ENCODE measurements at regions not wholly inside any gene's neighbourhood (a gene's known extent, or its start where the extent isn't known, plus 50 kb on each side); places are given as distances from the start of the nearest gene placed in this dataset.

DNA sequence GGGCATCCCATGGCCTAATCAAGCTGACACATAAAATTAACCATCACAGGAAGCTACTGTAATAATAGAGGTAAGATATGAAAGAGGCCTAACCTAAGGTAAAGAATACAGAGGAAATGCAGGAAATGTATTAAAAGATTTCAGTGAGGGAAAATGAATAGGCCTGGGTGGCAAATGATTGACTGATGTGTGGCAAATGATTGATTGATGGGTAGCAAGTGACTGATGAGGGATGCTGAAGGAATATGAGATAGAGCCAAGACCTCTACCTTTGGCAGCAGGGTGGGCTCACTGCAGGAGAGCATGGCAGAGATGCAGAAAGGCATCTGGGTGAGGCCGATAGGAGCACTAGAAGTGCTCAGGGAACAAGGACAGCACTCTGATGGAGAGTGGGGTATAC, 172.9 kb downstream of the KCTD12 start:
- TF ChIP-seq, protein P1, sequence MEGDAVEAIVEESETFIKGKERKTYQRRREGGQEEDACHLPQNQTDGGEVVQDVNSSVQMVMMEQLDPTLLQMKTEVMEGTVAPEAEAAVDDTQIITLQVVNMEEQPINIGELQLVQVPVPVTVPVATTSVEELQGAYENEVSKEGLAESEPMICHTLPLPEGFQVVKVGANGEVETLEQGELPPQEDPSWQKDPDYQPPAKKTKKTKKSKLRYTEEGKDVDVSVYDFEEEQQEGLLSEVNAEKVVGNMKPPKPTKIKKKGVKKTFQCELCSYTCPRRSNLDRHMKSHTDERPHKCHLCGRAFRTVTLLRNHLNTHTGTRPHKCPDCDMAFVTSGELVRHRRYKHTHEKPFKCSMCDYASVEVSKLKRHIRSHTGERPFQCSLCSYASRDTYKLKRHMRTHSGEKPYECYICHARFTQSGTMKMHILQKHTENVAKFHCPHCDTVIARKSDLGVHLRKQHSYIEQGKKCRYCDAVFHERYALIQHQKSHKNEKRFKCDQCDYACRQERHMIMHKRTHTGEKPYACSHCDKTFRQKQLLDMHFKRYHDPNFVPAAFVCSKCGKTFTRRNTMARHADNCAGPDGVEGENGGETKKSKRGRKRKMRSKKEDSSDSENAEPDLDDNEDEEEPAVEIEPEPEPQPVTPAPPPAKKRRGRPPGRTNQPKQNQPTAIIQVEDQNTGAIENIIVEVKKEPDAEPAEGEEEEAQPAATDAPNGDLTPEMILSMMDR (IDR thresholded peaks at IDR 0.05), result no peak
- TF ChIP-seq POLR2A (IDR thresholded peaks at IDR 0.05) (no peak), EP300 (IDR thresholded peaks at IDR 0.05) (no peak)

Data from ovary (tissue), 3 donors.